ENCODE measurements at regions not wholly inside any gene's neighbourhood (a gene's known extent, or its start where the extent isn't known, plus 50 kb on each side); places are given as distances from the start of the nearest gene placed in this dataset.

- no peaks in the 10 kb centered on the region for H3K9me3 ChIP-seq (ENCODE audit: control insufficient read depth in 4 of 4, low read length in 3 of 4)
- no peaks in the 10 kb centered on the region for H3K4me1 ChIP-seq (ENCODE audit: control insufficient read depth in 4 of 4, insufficient read depth in 4 of 4, low read length in 3 of 4)
- H3K4me3 ChIP-seq (ENCODE audit: low read depth in 1 of 3, low read length in 3 of 3): no peak overlapping the region
- TF ChIP-seq FOXA1 (IDR thresholded peaks at IDR 0.05) (no peak), TAF1 (conservative IDR thresholded peaks at IDR 0.05) (no peak), MAX (IDR thresholded peaks at IDR 0.05) (no peak), ATF3 (IDR thresholded peaks at IDR 0.05) (no peak), FOXA2 (IDR thresholded peaks at IDR 0.05) (no peak), ZBTB33 (IDR thresholded peaks at IDR 0.05) (no peak), JUND (IDR thresholded peaks at IDR 0.05) (no peak), EGR1 (IDR thresholded peaks at IDR 0.05; ENCODE audit: low read depth in 2 of 2) (no peak), CTCF (IDR thresholded peaks at IDR 0.05; ENCODE audit: low read depth, low read length, missing input control) (no peak), HNF4G (IDR thresholded peaks at IDR 0.05) (no peak), RAD21 (IDR thresholded peaks at IDR 0.05) (no peak), YY1 (IDR thresholded peaks at IDR 0.05) (no peak), SP1 (IDR thresholded peaks at IDR 0.05) (no peak), RXRA (IDR thresholded peaks at IDR 0.05) (no peak), HNF4A (conservative IDR thresholded peaks at IDR 0.05) (no peak)
- no peak overlapping the region for H3K9ac ChIP-seq (ENCODE audit: low read depth in 1 of 2, low read length in 2 of 2)
- H3K27ac ChIP-seq (ENCODE audit: low read depth in 1 of 2, low read length in 2 of 2): no peak overlapping the region
- no peaks in the 10 kb centered on the region for H3K27me3 ChIP-seq (ENCODE audit: control insufficient read depth in 4 of 4, insufficient read depth in 4 of 4, low read length in 3 of 4)
- WGBS: 52% methylated on average over 1 of the region's 1 CpG
- no peak for DNase-seq (ENCODE audit: low spot score)
- no peaks in the 10 kb centered on the region for H3K36me3 ChIP-seq (ENCODE audit: control insufficient read depth in 4 of 4, insufficient read depth in 3 of 4, low read depth in 1 of 4, low read length in 3 of 4)
Observed at GRCh38 chr10:107413971-107414370, 249.5 kb upstream of the SORCS1 start.

- no peak overlapping the region for H3K4me3 ChIP-seq (ENCODE audit: low read depth in 1 of 3, low read length in 3 of 3)
- H3K27ac ChIP-seq (ENCODE audit: low read depth in 1 of 2, low read length in 2 of 2): no peak overlapping the region
- H3K4me1 ChIP-seq (ENCODE audit: control insufficient read depth in 4 of 4, insufficient read depth in 4 of 4, low read length in 3 of 4): no peaks in the 10 kb centered on the region
- no peak overlapping the region for H3K9ac ChIP-seq (ENCODE audit: low read depth in 1 of 2, low read length in 2 of 2)
- no peaks in the 10 kb centered on the region for H3K9me3 ChIP-seq (ENCODE audit: control insufficient read depth in 4 of 4, low read length in 3 of 4)
- WGBS: 47% methylated on average over 4 of the region's 4 CpGs
- no peaks in the 10 kb centered on the region for H3K27me3 ChIP-seq (ENCODE audit: control insufficient read depth in 4 of 4, insufficient read depth in 4 of 4, low read length in 3 of 4)
- no peaks in the 10 kb centered on the region for H3K36me3 ChIP-seq (ENCODE audit: control insufficient read depth in 4 of 4, insufficient read depth in 3 of 4, low read depth in 1 of 4, low read length in 3 of 4)
- DNase-seq (ENCODE audit: low spot score): no peak
- TF ChIP-seq REST (IDR thresholded peaks at IDR 0.05): no peak
- no peak for TF ChIP-seq ATF3 (IDR thresholded peaks at IDR 0.05)
- TF ChIP-seq CTCF (IDR thresholded peaks at IDR 0.05; ENCODE audit: low read depth, low read length, missing input control): peak; percentile 28
- TF ChIP-seq RAD21 (IDR thresholded peaks at IDR 0.05): peak; percentile 74 to 82
Observed at GRCh38 chr10:107409522-107409921, 245.0 kb upstream of the SORCS1 start.

Data from liver (tissue), 8 donors.